Astrocyte (in vitro differentiated cells and primary cell): ENCODE measurements at regions not wholly inside any gene's neighbourhood (a gene's known extent, or its start where the extent isn't known, plus 50 kb on each side); places are given as distances from the start of the nearest gene placed in this dataset.

Experiments
- DNase-seq: peaks from one replicate; pipeline ENCODE4 v3.0.0-alpha.2; 2010; ENCODE audit warnings: low read depth
- FAIRE-seq: peaks from 2 replicates; lab custom pipeline; 2011; peaks lifted over from hg19 to GRCh38; lab: Jason Lieb, UNC
- H2AFZ ChIP-seq: 2 replicates; pipeline ENCODE4 v1.6.0; 2012; ENCODE audit warnings: low read depth, low read length, inconsistent platforms
- H3K27ac ChIP-seq: 2 replicates; pipeline ENCODE4 v1.5.1; 2011; ENCODE audit warnings: low read depth, low read length, inconsistent platforms
- H3K27me3 ChIP-seq: 2 replicates; pipeline ENCODE4 v1.6.0; 2011; ENCODE audit warnings: low read length, inconsistent platforms; ENCODE audit not compliant: insufficient read depth
- H3K36me3 ChIP-seq: 2 replicates; pipeline ENCODE4 v1.5.1; 2011; ENCODE audit warnings: low read length, inconsistent platforms; ENCODE audit not compliant: insufficient read depth
- H3K4me1 ChIP-seq: 2 replicates; pipeline ENCODE4 v1.5.1; 2011; ENCODE audit warnings: low read length, inconsistent platforms; ENCODE audit not compliant: insufficient read depth
- H3K4me2 ChIP-seq: 2 replicates; pipeline ENCODE4 v1.6.0; 2012; ENCODE audit warnings: low read length, inconsistent platforms
- H3K4me3 ChIP-seq: 2 replicates; pipeline ENCODE4 v1.5.1; 2011; ENCODE audit warnings: low read depth, mild to moderate bottlenecking, low read length, inconsistent platforms; ENCODE audit not compliant: insufficient read depth
- H3K79me2 ChIP-seq: 2 replicates; pipeline ENCODE4 v1.6.0; 2012; ENCODE audit warnings: mild to moderate bottlenecking, low read length, inconsistent platforms; ENCODE audit not compliant: insufficient read depth
- H3K9ac ChIP-seq: 2 replicates; pipeline ENCODE4 v1.6.0; 2012; ENCODE audit warnings: mild to moderate bottlenecking, low read length, inconsistent platforms
- H3K9me3 ChIP-seq: 2 replicates; pipeline ENCODE4 v1.5.1; 2012; ENCODE audit warnings: low read depth, mild to moderate bottlenecking, low read length, inconsistent platforms; ENCODE audit not compliant: insufficient read depth
- H4K20me1 ChIP-seq: 2 replicates; pipeline ENCODE4 v1.6.0; 2012; ENCODE audit warnings: low read length, inconsistent platforms; ENCODE audit not compliant: insufficient read depth
- H3K27ac Mint-ChIP-seq: one replicate; pipeline ENCODE4 v1.8.0; 2021; ENCODE audit warnings: mild to moderate bottlenecking, mixed read lengths; ENCODE audit not compliant: unreplicated experiment
- H3K27me3 Mint-ChIP-seq: one replicate; pipeline ENCODE4 v1.8.0; 2021; ENCODE audit warnings: low read depth, mixed read lengths; ENCODE audit not compliant: unreplicated experiment
- H3K36me3 Mint-ChIP-seq: one replicate; pipeline ENCODE4 v1.8.0; 2021; ENCODE audit warnings: low read depth, mixed read lengths; ENCODE audit not compliant: unreplicated experiment
- H3K4me1 Mint-ChIP-seq: one replicate; pipeline ENCODE4 v1.8.0; 2021; ENCODE audit warnings: low read depth, mixed read lengths; ENCODE audit not compliant: unreplicated experiment
- H3K4me3 Mint-ChIP-seq: one replicate; pipeline ENCODE4 v1.8.0; 2021; ENCODE audit warnings: mild to moderate bottlenecking, moderate library complexity, mixed read lengths; ENCODE audit not compliant: unreplicated experiment
- H3K9me3 Mint-ChIP-seq: one replicate; pipeline ENCODE4 v1.8.0; 2021; ENCODE audit warnings: mild to moderate bottlenecking, mixed read lengths; ENCODE audit not compliant: unreplicated experiment
- EZH2 ChIP-seq: IDR thresholded peaks from 2 replicates; pipeline ENCODE4 v1.6.1; 2012; ENCODE audit warnings: mild to moderate bottlenecking, low read length, inconsistent platforms; ENCODE audit not compliant: insufficient read depth
- TF ChIP-seq, protein P1 (sequence below): IDR thresholded peaks from 2 replicates; pipeline ENCODE4 v1.5.1; 2011; ENCODE audit warnings: low read depth, mild to moderate bottlenecking, inconsistent platforms, low read length, moderate library complexity; ENCODE audit not compliant: insufficient read depth

- Histone ChIP-seq H3K27ac (peak overlapping the region; percentile 77), H3K79me2 (no peaks in the 10 kb centered on the region), H3K4me2 (peak overlapping the region; percentile 14), H2AFZ (no peak overlapping the region), H3K36me3 (no peaks in the 10 kb centered on the region), H3K27me3 (no peaks in the 10 kb centered on the region), H3K9me3 (no peaks in the 10 kb centered on the region), H3K4me3 (no peak overlapping the region), H3K9ac (peak overlapping the region; percentile 58), H4K20me1 (no peaks in the 10 kb centered on the region), H3K4me1 (peaks cover 40% of the 10 kb centered on the region)
- Mint-ChIP-seq H3K27me3 (no peaks in the 10 kb centered on the region), H3K36me3 (no peaks in the 10 kb centered on the region), H3K27ac (peak overlapping the region; percentile 96), H3K4me1 (peaks cover 54% of the 10 kb centered on the region), H3K4me3 (no peak overlapping the region), H3K9me3 (no peaks in the 10 kb centered on the region)
- DNase-seq (peak; percentile 96), FAIRE-seq (no peak)
- TF ChIP-seq EZH2, result no peak
- TF ChIP-seq, protein P1, sequence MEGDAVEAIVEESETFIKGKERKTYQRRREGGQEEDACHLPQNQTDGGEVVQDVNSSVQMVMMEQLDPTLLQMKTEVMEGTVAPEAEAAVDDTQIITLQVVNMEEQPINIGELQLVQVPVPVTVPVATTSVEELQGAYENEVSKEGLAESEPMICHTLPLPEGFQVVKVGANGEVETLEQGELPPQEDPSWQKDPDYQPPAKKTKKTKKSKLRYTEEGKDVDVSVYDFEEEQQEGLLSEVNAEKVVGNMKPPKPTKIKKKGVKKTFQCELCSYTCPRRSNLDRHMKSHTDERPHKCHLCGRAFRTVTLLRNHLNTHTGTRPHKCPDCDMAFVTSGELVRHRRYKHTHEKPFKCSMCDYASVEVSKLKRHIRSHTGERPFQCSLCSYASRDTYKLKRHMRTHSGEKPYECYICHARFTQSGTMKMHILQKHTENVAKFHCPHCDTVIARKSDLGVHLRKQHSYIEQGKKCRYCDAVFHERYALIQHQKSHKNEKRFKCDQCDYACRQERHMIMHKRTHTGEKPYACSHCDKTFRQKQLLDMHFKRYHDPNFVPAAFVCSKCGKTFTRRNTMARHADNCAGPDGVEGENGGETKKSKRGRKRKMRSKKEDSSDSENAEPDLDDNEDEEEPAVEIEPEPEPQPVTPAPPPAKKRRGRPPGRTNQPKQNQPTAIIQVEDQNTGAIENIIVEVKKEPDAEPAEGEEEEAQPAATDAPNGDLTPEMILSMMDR, result no peak
These were observed 96.2 kb downstream of the COPS8 start for GRCh38 chr2:237181844-237182243.

DNA sequence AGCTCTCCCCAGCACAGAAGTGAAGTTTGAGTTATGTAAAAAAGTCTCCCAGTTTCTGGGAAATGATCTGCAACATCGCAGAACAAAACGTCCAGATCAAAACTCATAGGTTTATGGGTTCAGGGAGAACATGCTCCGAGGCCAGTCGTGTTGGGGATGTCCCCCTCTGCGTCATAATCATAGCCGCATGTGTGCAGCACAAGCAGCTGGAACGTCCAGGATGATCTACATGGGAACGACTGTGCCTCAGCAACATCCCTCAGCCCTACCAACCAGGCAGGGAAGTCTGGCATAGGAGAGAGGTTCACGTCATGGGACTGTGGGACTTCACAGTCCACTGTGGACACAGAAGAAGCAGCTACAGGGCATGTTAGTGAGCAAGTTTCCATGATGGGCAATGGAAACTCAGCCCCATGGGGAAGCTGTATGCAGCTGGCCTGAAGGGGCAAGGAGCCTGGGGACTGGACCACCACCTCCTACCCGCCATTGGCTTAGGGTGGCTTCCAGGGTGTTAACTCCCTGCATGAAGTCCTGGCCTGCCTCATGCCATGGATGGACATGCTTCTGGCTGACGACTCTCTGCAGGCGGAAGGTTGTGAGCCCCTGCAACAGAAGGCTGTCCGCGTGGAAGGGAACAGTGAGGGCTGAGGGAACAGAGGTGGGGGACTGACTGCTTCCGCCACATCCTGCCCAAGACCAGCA lies 96.9 kb downstream of the COPS8 start:
- DNase-seq (no peak), FAIRE-seq (peak; percentile 26)
- Histone ChIP-seq H2AFZ (no peak overlapping the region), H3K27ac (peak overlapping the region; percentile 77), H3K4me3 (no peak overlapping the region), H3K27me3 (no peaks in the 10 kb centered on the region), H3K79me2 (no peaks in the 10 kb centered on the region), H4K20me1 (no peaks in the 10 kb centered on the region), H3K4me1 (peaks cover 38% of the 10 kb centered on the region), H3K36me3 (no peaks in the 10 kb centered on the region), H3K9ac (peak overlapping the region; percentile 58), H3K4me2 (peak overlapping the region; percentile 14), H3K9me3 (no peaks in the 10 kb centered on the region)
- Mint-ChIP-seq H3K9me3 (no peaks in the 10 kb centered on the region), H3K4me1 (peaks cover 49% of the 10 kb centered on the region), H3K27ac (peak overlapping the region; percentile 96), H3K36me3 (no peaks in the 10 kb centered on the region), H3K4me3 (no peak overlapping the region), H3K27me3 (no peaks in the 10 kb centered on the region)
- no peak for TF ChIP-seq EZH2

GRCh38 chr2:237184192-237184918 lies 98.7 kb downstream of the COPS8 start:
- H3K27ac Mint-ChIP-seq, result peak overlapping the region; percentile 82
- no peak for FAIRE-seq
- peak overlapping the region; percentile 20 for H3K4me2 ChIP-seq
- H2AFZ ChIP-seq, result no peak overlapping the region
- H3K9me3 ChIP-seq, result no peaks in the 10 kb centered on the region
- no peak overlapping the region for H3K9ac ChIP-seq
- no peaks in the 10 kb centered on the region for H3K36me3 ChIP-seq
- DNase-seq, result peak; percentile 83
- no peaks in the 10 kb centered on the region for H3K79me2 ChIP-seq
- H3K4me1 ChIP-seq, result peaks cover 27% of the 10 kb centered on the region
- H3K27ac ChIP-seq, result peak overlapping the region; percentile 72
- no peaks in the 10 kb centered on the region for H3K27me3 Mint-ChIP-seq
- H3K27me3 ChIP-seq, result no peaks in the 10 kb centered on the region
- H4K20me1 ChIP-seq, result no peaks in the 10 kb centered on the region
- H3K4me3 Mint-ChIP-seq, result no peak overlapping the region
- H3K36me3 Mint-ChIP-seq, result no peaks in the 10 kb centered on the region
- H3K4me3 ChIP-seq, result no peak overlapping the region
- no peak for TF ChIP-seq EZH2
- TF ChIP-seq, protein P1, result no peak
- no peaks in the 10 kb centered on the region for H3K9me3 Mint-ChIP-seq
- H3K4me1 Mint-ChIP-seq, result peaks cover 36% of the 10 kb centered on the region
